ENCODE measurements at regions not wholly inside any gene's neighbourhood (a gene's known extent, or its start where the extent isn't known, plus 50 kb on each side); places are given as distances from the start of the nearest gene placed in this dataset.
"Not testable (repeated sequence)": the region's sequence is repeated elsewhere in the genome, so short reads cannot be mapped to it uniquely, and the experiment has no call there.

DNA sequence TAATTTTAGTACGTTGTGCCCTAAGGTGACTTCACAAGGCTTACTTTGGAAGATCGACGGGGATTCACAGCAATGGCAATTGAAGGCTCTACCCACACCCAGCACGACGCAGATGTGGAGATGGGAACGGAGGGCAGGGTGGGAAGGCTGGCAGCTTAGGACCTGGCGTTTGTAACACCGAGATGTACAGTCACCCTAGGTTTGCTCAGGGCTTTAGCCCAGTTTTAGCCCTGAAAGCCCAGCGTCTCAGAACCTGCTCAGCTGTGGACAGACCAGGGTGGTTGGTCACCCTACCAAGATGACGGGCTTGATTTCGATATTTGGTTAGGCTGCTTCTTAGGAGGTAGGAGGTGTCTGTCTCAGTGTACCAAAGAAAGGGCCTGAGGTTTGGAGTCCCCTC lies 100.5 kb upstream of the MED13L start:
- no peaks in the 10 kb centered on the region for H3K9me3 ChIP-seq (ENCODE audit: control insufficient read depth, low read depth, low read length)
- no peak overlapping the region for H3K4me2 ChIP-seq (ENCODE audit: control insufficient read depth, extremely low read depth, insufficient read depth, low read depth, low read length)
- H2AFZ ChIP-seq (ENCODE audit: control insufficient read depth, low read length), result no peak overlapping the region
- no peak for TF ChIP-seq EZH2 (IDR thresholded peaks at IDR 0.05; ENCODE audit: low read length)
- TF ChIP-seq, protein P1, sequence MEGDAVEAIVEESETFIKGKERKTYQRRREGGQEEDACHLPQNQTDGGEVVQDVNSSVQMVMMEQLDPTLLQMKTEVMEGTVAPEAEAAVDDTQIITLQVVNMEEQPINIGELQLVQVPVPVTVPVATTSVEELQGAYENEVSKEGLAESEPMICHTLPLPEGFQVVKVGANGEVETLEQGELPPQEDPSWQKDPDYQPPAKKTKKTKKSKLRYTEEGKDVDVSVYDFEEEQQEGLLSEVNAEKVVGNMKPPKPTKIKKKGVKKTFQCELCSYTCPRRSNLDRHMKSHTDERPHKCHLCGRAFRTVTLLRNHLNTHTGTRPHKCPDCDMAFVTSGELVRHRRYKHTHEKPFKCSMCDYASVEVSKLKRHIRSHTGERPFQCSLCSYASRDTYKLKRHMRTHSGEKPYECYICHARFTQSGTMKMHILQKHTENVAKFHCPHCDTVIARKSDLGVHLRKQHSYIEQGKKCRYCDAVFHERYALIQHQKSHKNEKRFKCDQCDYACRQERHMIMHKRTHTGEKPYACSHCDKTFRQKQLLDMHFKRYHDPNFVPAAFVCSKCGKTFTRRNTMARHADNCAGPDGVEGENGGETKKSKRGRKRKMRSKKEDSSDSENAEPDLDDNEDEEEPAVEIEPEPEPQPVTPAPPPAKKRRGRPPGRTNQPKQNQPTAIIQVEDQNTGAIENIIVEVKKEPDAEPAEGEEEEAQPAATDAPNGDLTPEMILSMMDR (optimal IDR thresholded peaks at IDR 0.05 in 1 of 3, IDR thresholded peaks at IDR 0.05 in 1 of 3, conservative IDR thresholded peaks at IDR 0.05 in 1 of 3; ENCODE audit: extremely low read depth in 1 of 3, insufficient read depth in 2 of 3, low read length in 3 of 3), result no peak
- H3K27ac ChIP-seq (ENCODE audit: control insufficient read depth, insufficient read depth, low read length), result no peak overlapping the region
- DNase-seq (ENCODE audit: low read depth, low spot score), result no peak
- H3K79me2 ChIP-seq (ENCODE audit: control insufficient read depth, insufficient read depth, low read length), result no peaks in the 10 kb centered on the region
- no peaks in the 10 kb centered on the region for H3K36me3 ChIP-seq (ENCODE audit: control insufficient read depth in 2 of 2, extremely low read depth in 1 of 2, insufficient read depth in 2 of 2, low read length in 2 of 2)
- peaks cover 7% of the 10 kb centered on the region for H3K4me1 ChIP-seq (ENCODE audit: control insufficient read depth, extremely low read depth, insufficient read depth, low read length)
- no peaks in the 10 kb centered on the region for H3K9me1 ChIP-seq (ENCODE audit: control insufficient read depth, extremely low read depth, insufficient read depth, low read length)
- FAIRE-seq, result no peak
- H3K9ac ChIP-seq (ENCODE audit: control insufficient read depth, extremely low read depth, insufficient read depth, low read length), result no peak overlapping the region
- no peak overlapping the region for H3K4me3 ChIP-seq (ENCODE audit: control insufficient read depth in 2 of 3, extremely low read depth in 1 of 3, insufficient read depth in 2 of 3, low read depth in 1 of 3, low read length in 3 of 3)
- H4K20me1 ChIP-seq (ENCODE audit: control insufficient read depth, extremely low read depth, insufficient read depth, low read length), result no peaks in the 10 kb centered on the region
- no peaks in the 10 kb centered on the region for H3K27me3 ChIP-seq (ENCODE audit: control insufficient read depth, extremely low read depth, insufficient read depth, low read length)
- dilution Hi-C loops (cut with MboI; ENCODE audit: extremely low pct_ligation_motif_present, low sequenced_read_pairs), result no loop called here

DNA sequence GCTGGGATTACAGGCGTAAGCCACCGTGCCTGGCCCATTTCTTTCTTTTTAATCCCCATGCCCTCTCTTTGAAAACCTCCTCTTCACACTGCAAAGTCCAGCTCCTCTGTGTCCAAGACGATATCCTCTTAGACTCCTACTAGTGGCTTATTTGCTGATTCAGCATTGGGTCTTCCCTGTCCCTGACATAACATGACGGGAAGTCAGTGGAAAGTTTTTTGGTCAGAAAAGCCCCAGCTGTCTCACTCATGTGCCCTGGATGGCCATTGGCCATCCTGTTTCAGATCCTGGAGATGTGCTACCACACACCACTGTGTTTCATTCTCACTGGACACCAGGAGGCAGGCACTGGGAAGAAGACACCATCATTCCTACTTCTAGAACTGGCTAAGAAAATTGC lies 102.6 kb upstream of the MED13L start:
- no peaks in the 10 kb centered on the region for H3K36me3 ChIP-seq (ENCODE audit: control insufficient read depth in 2 of 2, extremely low read depth in 1 of 2, insufficient read depth in 2 of 2, low read length in 2 of 2)
- H2AFZ ChIP-seq (ENCODE audit: control insufficient read depth, low read length), result no peak overlapping the region
- H3K9me1 ChIP-seq (ENCODE audit: control insufficient read depth, extremely low read depth, insufficient read depth, low read length), result no peaks in the 10 kb centered on the region
- no peak for TF ChIP-seq EZH2 (IDR thresholded peaks at IDR 0.05; ENCODE audit: low read length)
- H3K9ac ChIP-seq (ENCODE audit: control insufficient read depth, extremely low read depth, insufficient read depth, low read length), result no peak overlapping the region
- H3K4me3 ChIP-seq (ENCODE audit: control insufficient read depth in 2 of 3, extremely low read depth in 1 of 3, insufficient read depth in 2 of 3, low read depth in 1 of 3, low read length in 3 of 3), result no peak overlapping the region
- H3K79me2 ChIP-seq (ENCODE audit: control insufficient read depth, insufficient read depth, low read length), result no peaks in the 10 kb centered on the region
- no peaks in the 10 kb centered on the region for H4K20me1 ChIP-seq (ENCODE audit: control insufficient read depth, extremely low read depth, insufficient read depth, low read length)
- no peaks in the 10 kb centered on the region for H3K9me3 ChIP-seq (ENCODE audit: control insufficient read depth, low read depth, low read length)
- H3K4me1 ChIP-seq (ENCODE audit: control insufficient read depth, extremely low read depth, insufficient read depth, low read length), result peaks cover 13% of the 10 kb centered on the region
- dilution Hi-C loops (cut with MboI; ENCODE audit: extremely low pct_ligation_motif_present, low sequenced_read_pairs), result no loop called here
- FAIRE-seq (no peak), DNase-seq (ENCODE audit: low read depth, low spot score) (no peak)
- no peaks in the 10 kb centered on the region for H3K27me3 ChIP-seq (ENCODE audit: control insufficient read depth, extremely low read depth, insufficient read depth, low read length)
- no peak overlapping the region for H3K27ac ChIP-seq (ENCODE audit: control insufficient read depth, insufficient read depth, low read length)
- H3K4me2 ChIP-seq (ENCODE audit: control insufficient read depth, extremely low read depth, insufficient read depth, low read depth, low read length), result no peak overlapping the region

DNA sequence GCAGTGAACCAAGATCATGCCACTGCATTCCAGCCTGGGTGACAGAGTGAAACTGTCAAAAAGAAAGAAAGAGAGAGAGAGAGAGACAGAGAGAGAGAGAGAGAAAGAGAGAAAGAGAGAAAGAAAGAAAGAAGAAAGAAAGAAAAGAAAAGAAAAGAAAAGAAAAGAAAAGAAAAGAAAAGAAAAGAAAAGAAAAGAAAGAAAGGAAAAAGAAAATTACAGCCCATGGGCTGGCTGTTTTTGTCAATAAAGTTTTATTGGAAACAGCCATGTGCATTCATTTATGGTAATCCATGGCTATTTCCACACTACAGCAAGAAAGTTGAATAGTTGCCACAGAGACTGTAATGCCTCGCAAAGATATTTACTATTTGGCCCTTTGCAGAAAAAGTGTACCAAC lies 103.2 kb upstream of the MED13L start:
- H3K4me2 ChIP-seq (ENCODE audit: control insufficient read depth, extremely low read depth, insufficient read depth, low read depth, low read length); H3K9me3 ChIP-seq (ENCODE audit: control insufficient read depth, low read depth, low read length); FAIRE-seq; dilution Hi-C loops (cut with MboI; ENCODE audit: extremely low pct_ligation_motif_present, low sequenced_read_pairs); H3K9ac ChIP-seq (ENCODE audit: control insufficient read depth, extremely low read depth, insufficient read depth, low read length); H3K27me3 ChIP-seq (ENCODE audit: control insufficient read depth, extremely low read depth, insufficient read depth, low read length); H3K27ac ChIP-seq (ENCODE audit: control insufficient read depth, insufficient read depth, low read length); H3K4me3 ChIP-seq (ENCODE audit: control insufficient read depth in 2 of 3, extremely low read depth in 1 of 3, insufficient read depth in 2 of 3, low read depth in 1 of 3, low read length in 3 of 3); H2AFZ ChIP-seq (ENCODE audit: control insufficient read depth, low read length); DNase-seq (ENCODE audit: low read depth, low spot score); H3K9me1 ChIP-seq (ENCODE audit: control insufficient read depth, extremely low read depth, insufficient read depth, low read length); H3K36me3 ChIP-seq (ENCODE audit: control insufficient read depth in 2 of 2, extremely low read depth in 1 of 2, insufficient read depth in 2 of 2, low read length in 2 of 2); H4K20me1 ChIP-seq (ENCODE audit: control insufficient read depth, extremely low read depth, insufficient read depth, low read length); H3K79me2 ChIP-seq (ENCODE audit: control insufficient read depth, insufficient read depth, low read length): not testable (repeated sequence)
- H3K4me1 ChIP-seq (ENCODE audit: control insufficient read depth, extremely low read depth, insufficient read depth, low read length), result peaks cover 13% of the 10 kb centered on the region
